OCI-LY3 (cell line): ENCODE measurements at regions not wholly inside any gene's neighbourhood (a gene's known extent, or its start where the extent isn't known, plus 50 kb on each side); places are given as distances from the start of the nearest gene placed in this dataset.
"Not testable (repeated sequence)": the region's sequence is repeated elsewhere in the genome, so short reads cannot be mapped to it uniquely, and the experiment has no call there.

Source experiments
- CTCF ChIP-seq: fragments of 200-600, 300-600 bp; sonication (generic); IDR thresholded peaks from 2 replicates; pipeline ENCODE4 v1.5.1; 2014; ENCODE audit warnings: antibody characterized with exemption, low read length, low read depth
- EZH2phosphoT487 ChIP-seq: fragments of 200-600 bp; shearing (Covaris generic); IDR thresholded peaks from 2 replicates; pipeline ENCODE4 v1.6.1; 2018; ENCODE audit warnings: antibody characterized with exemption, mixed run types, low read depth

- TF ChIP-seq CTCF, EZH2phosphoT487: not testable (repeated sequence)
Observed at GRCh38 chr2:55124682-55125081, 74.4 kb upstream of the RTN4 start.
